Mesothelial cell of epicardium (in vitro differentiated cells): ENCODE measurements at regions not wholly inside any gene's neighbourhood (a gene's known extent, or its start where the extent isn't known, plus 50 kb on each side); places are given as distances from the start of the nearest gene placed in this dataset.

ENCODE experiments used
- DNase-seq, 2 experiments: peaks; one replicate each; pipeline ENCODE4 v3.0.0; 2021; ENCODE audit warnings: low spot score in 2 of 2; ENCODE audit not compliant: unreplicated experiment in 2 of 2
- H3K27ac Mint-ChIP-seq: 2 replicates; pipeline ENCODE4 v1.8.0; 2021; ENCODE audit warnings: mixed read lengths
- H3K27me3 Mint-ChIP-seq: 2 replicates; pipeline ENCODE4 v1.8.0; 2021; ENCODE audit warnings: low read depth, mixed read lengths
- H3K36me3 Mint-ChIP-seq: 2 replicates; pipeline ENCODE4 v1.8.0; 2021; ENCODE audit warnings: mixed read lengths
- H3K4me1 Mint-ChIP-seq: 2 replicates; pipeline ENCODE4 v1.8.0; 2021; ENCODE audit warnings: mixed read lengths
- H3K4me3 Mint-ChIP-seq: 2 replicates; pipeline ENCODE4 v1.8.0; 2021; ENCODE audit warnings: mild to moderate bottlenecking, moderate library complexity, mixed read lengths
- H3K9me3 Mint-ChIP-seq: 2 replicates; pipeline ENCODE4 v1.8.0; 2021; ENCODE audit warnings: mixed read lengths
- CTCF ChIP-seq: fragments of 200-600 bp; sonication (generic); IDR thresholded peaks from one replicate; pipeline ENCODE4 v1.5.0; 2021; ENCODE audit warnings: antibody characterized with exemption; ENCODE audit not compliant: unreplicated experiment

DNA sequence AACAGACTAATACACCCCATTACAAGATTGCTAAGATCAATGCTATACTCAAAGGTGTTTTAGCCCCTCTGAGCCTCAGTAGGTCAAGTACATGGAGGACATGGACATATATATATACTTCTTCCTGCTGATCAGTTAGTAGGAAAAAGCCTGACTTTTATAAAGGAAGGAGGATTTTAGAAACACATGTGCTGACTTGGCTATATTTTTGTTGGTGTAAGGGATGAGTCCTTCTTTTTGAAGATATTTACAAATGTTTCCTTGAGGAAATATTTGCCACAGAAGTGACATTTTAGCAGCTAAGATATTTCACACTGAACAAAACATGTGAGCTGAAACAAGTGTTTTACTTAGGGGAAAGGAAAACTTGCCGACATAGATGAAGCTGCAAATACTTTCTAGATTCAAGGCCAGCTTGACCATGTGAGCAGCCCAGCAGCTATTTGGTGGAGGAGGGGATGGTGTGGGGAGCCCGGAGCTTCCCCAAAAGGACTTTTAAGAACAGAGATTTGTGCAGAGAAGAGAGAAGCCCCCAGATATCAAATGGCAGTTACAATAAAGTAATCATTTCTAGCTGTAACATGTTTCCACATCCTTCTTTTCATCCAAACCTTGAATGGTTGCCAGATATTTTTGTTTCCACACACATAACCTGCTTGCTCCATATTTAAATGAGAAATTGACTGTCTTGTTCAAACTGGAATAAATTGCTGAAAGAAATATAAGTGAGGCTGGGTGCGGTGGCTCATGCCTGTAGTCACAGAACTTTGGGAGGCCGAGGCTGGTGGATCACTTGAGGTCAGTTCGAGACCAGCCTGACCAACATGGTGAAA is 111.7 kb upstream of the NR2F2 start:
- Mint-ChIP-seq H3K9me3 (no peaks in the 10 kb centered on the region), H3K27me3 (no peaks in the 10 kb centered on the region)
- no peak for TF ChIP-seq CTCF

GRCh38 chr15:96219681-96220080 is 110.8 kb upstream of the NR2F2 start:
- peaks cover 25% of the 10 kb centered on the region for H3K4me1 Mint-ChIP-seq
- peaks cover 6% of the 10 kb centered on the region for H3K36me3 Mint-ChIP-seq
- TF ChIP-seq CTCF = no peak
- H3K27ac Mint-ChIP-seq = no peak overlapping the region
- DNase-seq = no peak
- H3K9me3 Mint-ChIP-seq = no peaks in the 10 kb centered on the region
- H3K4me3 Mint-ChIP-seq = no peak overlapping the region
- no peaks in the 10 kb centered on the region for H3K27me3 Mint-ChIP-seq

More for the DNA sequence above, 111.7 kb upstream of the NR2F2 start:
- Mint-ChIP-seq H3K36me3 (peaks cover 6% of the 10 kb centered on the region), H3K4me1 (peaks cover 22% of the 10 kb centered on the region), H3K4me3 (no peak overlapping the region), H3K27ac (peak overlapping the region; percentile 39)
- no peak for DNase-seq

DNA sequence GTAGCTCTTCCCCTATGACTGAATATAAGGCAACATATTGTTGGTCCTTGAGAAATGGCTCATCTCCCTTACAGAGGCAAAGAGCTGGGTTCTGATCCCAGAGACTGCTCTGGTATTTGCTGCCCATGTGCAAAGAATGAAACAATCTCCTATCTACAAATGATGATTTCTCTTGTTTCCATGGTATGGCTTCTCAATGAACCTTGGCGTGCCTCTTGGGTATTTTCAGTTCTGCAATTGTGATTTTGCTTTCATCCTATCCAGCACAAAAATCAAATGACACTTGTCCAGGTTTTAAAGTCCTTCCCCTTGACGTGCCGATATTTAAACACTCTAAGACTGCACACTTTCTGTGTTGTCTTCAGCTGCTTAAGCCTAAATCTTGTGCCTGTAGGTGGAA is 109.8 kb upstream of the NR2F2 start:
- no peaks in the 10 kb centered on the region for H3K27me3 Mint-ChIP-seq
- H3K9me3 Mint-ChIP-seq = no peaks in the 10 kb centered on the region
- no peak overlapping the region for H3K4me3 Mint-ChIP-seq

GRCh38 chr15:96222981-96223380 is 107.5 kb upstream of the NR2F2 start:
- no peak overlapping the region for H3K4me3 Mint-ChIP-seq
- no peak for TF ChIP-seq CTCF
- no peak overlapping the region for H3K27ac Mint-ChIP-seq
- DNase-seq = no peak
- H3K9me3 Mint-ChIP-seq = no peaks in the 10 kb centered on the region
- H3K36me3 Mint-ChIP-seq = no peaks in the 10 kb centered on the region
- peaks cover 44% of the 10 kb centered on the region for H3K4me1 Mint-ChIP-seq
- H3K27me3 Mint-ChIP-seq = no peaks in the 10 kb centered on the region

More for the DNA sequence above, 109.8 kb upstream of the NR2F2 start:
- DNase-seq = no peak
- no peak for TF ChIP-seq CTCF
- H3K36me3 Mint-ChIP-seq = peaks cover 6% of the 10 kb centered on the region
- no peak overlapping the region for H3K27ac Mint-ChIP-seq
- H3K4me1 Mint-ChIP-seq = peaks cover 33% of the 10 kb centered on the region

GRCh38 chr15:96223939-96224338 is 106.6 kb upstream of the NR2F2 start:
- Mint-ChIP-seq H3K27me3 (no peaks in the 10 kb centered on the region), H3K9me3 (no peaks in the 10 kb centered on the region), H3K36me3 (no peaks in the 10 kb centered on the region), H3K27ac (no peak overlapping the region), H3K4me1 (peaks cover 37% of the 10 kb centered on the region), H3K4me3 (no peak overlapping the region)
- TF ChIP-seq CTCF = no peak
- DNase-seq = no peak
